Fibroblast of villous mesenchyme (primary cell): ENCODE measurements at regions not wholly inside any gene's neighbourhood (a gene's known extent, or its start where the extent isn't known, plus 50 kb on each side); places are given as distances from the start of the nearest gene placed in this dataset.
A peak's percentile ranks its signal among the peaks of the same experiment; 100 is the strongest.
"Not testable (repeated sequence)": the region's sequence is repeated elsewhere in the genome, so short reads cannot be mapped to it uniquely, and the experiment has no call there.

ENCODE experiments used
- DNase-seq: peaks from one replicate; pipeline ENCODE4 v3.0.0-alpha.2; 2010; ENCODE audit warnings: low read depth
- H3K4me3 ChIP-seq: 2 replicates; pipeline ENCODE4 v1.5.1; 2011; ENCODE audit warnings: low read depth, mild to moderate bottlenecking, low read length
- CTCF ChIP-seq: IDR thresholded peaks from 2 replicates; pipeline ENCODE4 v1.5.1; 2012; ENCODE audit warnings: low read depth, mild to moderate bottlenecking, low read length; ENCODE audit not compliant: insufficient read depth

DNA sequence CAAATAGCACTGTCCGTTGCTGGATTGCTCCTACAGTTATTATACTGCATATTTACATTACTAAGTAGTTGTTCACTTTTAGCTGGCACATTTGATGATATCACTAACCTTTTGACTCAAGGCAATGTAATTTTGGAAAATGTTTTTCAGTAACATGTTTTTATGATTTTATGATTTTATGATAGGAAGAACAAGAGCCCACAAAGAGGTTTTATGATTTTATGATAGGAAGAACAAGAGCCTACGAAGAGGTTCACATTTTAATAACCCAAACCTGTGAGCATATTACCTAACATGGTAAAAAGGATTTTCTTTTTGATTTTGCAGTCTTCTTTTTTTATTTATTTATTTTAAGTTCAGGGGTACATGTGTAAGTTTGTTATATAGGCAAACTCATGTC, 172.3 kb upstream of the TPM1 start:
- TF ChIP-seq CTCF, result no peak
- H3K4me3 ChIP-seq, result no peak overlapping the region
- no peak for DNase-seq

DNA sequence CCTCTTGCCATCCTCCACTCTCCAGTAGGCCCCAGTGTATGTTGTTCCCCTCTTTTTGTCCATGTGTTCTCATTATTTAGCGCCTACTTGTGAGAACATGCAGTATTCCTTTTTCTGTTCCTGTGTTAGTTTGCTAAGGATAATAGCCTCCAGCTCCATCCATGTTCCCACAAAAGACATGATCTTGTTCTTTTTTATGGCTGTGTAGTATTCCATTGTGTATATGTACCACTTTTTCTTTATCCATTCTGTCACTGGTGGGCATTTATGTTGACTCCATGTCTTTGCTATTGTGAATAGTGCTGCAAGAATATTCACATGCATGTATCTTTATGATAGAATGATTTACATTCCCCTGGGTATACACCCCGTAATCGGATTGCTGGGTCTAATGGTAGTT, 171.8 kb upstream of the TPM1 start:
- H3K4me3 ChIP-seq, DNase-seq: not testable (repeated sequence)

DNA sequence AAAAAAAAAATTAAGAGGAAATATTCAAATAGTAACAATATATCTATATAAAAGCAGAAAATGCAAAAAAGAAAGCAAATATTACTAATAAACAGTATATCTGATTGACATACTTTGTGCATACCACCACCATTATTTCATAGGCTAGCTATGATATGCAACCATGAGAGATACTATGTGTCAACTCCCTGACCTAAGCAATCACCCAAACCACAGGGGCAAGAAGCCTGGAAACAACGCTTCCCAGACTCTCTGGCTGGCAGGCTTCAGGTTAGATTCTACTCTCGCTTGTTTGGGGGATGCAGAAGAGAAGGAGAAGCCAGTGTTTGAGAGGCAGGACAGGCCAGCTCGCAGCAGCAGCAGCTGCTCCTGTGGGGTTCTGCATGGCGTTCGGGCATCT, 169.3 kb upstream of the TPM1 start:
- H3K4me3 ChIP-seq, result no peak overlapping the region
- DNase-seq, result peak; percentile 37
- TF ChIP-seq CTCF, result no peak

DNA sequence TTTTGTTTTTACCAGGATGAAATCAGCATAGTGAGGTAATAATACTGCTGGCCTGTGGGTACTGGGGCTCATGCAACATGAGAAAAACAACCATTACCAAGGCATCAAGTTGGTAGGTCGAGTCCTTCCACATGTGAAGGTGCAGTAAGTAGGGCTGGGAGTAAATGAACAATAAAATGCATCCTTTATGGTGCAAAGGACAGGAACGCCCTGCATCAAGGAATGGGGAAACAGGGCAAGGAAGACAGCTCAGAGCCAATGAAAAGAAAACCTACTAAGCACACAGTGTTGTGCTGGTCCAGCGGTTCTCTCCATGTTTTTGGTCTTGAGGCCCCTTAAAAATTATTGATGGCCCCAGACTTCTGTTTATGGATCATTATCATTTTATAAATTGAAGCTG, 168.5 kb upstream of the TPM1 start:
- no peak for DNase-seq
- no peak for TF ChIP-seq CTCF
- no peak overlapping the region for H3K4me3 ChIP-seq

DNA sequence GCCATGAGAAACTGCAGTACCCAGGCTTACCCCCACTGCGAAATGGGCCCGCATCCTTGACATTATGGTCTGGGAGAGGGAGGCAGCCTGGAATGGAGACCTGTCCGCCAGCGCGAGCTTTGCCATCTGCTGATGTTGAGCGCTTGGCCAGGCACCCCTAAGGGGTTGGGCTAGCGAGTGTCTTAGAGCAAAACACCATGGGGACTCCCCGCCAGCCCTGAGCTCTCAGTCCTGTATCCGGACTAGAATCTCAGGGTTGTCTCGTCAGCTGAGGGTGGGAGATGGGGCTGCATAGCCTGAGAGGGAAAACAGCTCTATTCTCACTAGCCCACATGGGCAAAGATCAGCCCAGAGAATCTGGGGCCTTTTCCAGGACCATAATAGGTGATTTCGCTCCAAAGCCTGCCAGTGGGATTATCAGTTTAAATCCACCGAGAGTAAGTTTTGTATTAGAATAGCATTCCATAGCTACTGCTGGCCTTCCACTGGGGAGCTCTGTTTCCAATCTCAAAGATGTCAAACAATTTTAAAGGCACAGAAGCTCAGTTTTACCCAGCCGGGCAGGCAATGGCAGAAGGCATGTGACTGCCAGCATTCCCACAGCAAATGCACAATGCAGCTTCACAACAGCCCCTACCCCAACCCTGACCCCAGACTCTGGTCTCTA, 167.5 kb upstream of the TPM1 start:
- DNase-seq, result peak; percentile 73
- no peak overlapping the region for H3K4me3 ChIP-seq
- no peak for TF ChIP-seq CTCF

- H3K4me3 ChIP-seq, result no peak overlapping the region
- TF ChIP-seq CTCF, result no peak
- DNase-seq, result no peak
Measured at GRCh38 chr15:62875626-62876021, 166.9 kb upstream of the TPM1 start.

DNA sequence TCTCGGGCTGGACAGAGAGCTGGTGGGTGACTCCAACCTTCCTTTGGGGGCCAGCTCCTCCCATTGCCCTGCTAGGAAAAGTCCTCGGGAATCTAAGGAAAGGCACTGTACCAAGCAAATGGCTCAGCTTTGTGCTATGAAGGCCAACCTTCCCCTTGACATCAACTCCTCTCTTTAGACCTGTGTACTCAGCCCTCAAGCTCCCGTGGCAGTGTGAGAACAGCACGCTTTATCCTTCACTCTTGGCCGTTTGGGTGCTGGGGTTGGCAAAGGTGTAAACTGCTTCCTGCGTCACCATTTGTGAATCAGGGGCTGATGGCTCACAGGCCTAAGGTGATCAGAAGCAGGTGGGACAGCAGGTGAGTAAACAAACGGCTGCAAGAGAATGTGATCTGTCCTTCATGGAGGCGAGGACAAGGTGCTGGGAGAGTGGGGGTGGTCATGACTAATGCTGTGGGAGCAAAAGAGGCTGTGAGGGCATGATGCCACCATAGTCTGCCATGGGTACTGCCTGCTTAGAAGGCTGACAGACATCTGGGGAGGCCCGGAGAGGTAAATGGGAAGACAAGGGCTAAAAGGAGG, 165.2 kb upstream of the TPM1 start:
- no peak for TF ChIP-seq CTCF
- H3K4me3 ChIP-seq, result no peak overlapping the region
- DNase-seq, result no peak
